Astrocyte of the spinal cord (primary cell): ENCODE measurements at regions not wholly inside any gene's neighbourhood (a gene's known extent, or its start where the extent isn't known, plus 50 kb on each side); places are given as distances from the start of the nearest gene placed in this dataset.

Experiments
- DNase-seq: peaks from one replicate; pipeline ENCODE4 v3.0.0; 2011; ENCODE audit warnings: low read depth, low spot score
- H3K4me3 ChIP-seq: 2 replicates; pipeline ENCODE4 v1.5.1; 2011; ENCODE audit warnings: low read depth, mild to moderate bottlenecking, low read length, moderate library complexity
- CTCF ChIP-seq: IDR thresholded peaks from 2 replicates; pipeline ENCODE4 v1.5.1; 2012; ENCODE audit warnings: low read depth, mild to moderate bottlenecking, low read length, inconsistent platforms
- in situ Hi-C: cut with HindIII; loops from 2 replicates; pipeline ENCODE4 v1.10.0; 2017; ENCODE audit warnings: low sequenced_read_pairs

- no peak overlapping the region for H3K4me3 ChIP-seq
- in situ Hi-C loops, result no loop called here
- no peak for TF ChIP-seq CTCF
- no peak for DNase-seq
These were observed 157.6 kb upstream of the PPP2R3A start for GRCh38 chr3:135807879-135808278.

GRCh38 chr3:135809021-135809634 lies 156.4 kb upstream of the PPP2R3A start:
- no peak for TF ChIP-seq CTCF
- in situ Hi-C loops, result no loop called here

GRCh38 chr3:135811651-135812050 lies 153.9 kb upstream of the PPP2R3A start:
- no peak for TF ChIP-seq CTCF
- no peak overlapping the region for H3K4me3 ChIP-seq
- no peak for DNase-seq
- in situ Hi-C loops, result no loop called here

More at GRCh38 chr3:135809021-135809634, 156.4 kb upstream of the PPP2R3A start:
- H3K4me3 ChIP-seq, result no peak overlapping the region
- DNase-seq, result no peak

DNA sequence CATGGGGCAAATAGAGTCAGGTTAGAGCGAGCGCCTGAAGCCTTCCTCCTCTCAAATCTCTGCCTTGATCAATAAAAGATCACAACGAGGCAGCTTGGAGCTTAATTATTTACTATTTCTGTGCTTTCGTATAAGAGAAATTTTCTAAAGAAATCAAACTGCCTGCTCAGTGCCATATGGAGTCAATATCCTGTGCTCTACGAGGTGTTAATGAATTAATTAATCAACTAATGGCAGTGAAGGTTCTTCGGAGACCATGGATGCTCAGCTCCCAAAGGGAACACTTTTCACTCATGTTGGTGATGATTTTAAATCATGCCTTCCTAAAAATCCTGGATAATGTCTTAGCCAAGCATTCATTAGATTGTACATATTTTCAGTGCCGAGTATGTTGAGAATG lies 153.5 kb upstream of the PPP2R3A start:
- no peak for DNase-seq
- no peak for TF ChIP-seq CTCF
- no peak overlapping the region for H3K4me3 ChIP-seq
- in situ Hi-C loops, result no loop called here

- no peak for DNase-seq
- TF ChIP-seq CTCF, result no peak
- no peak overlapping the region for H3K4me3 ChIP-seq
- in situ Hi-C loops, result no loop called here
These were observed 131.1 kb upstream of the PPP2R3A start for GRCh38 chr3:135834465-135834864.

DNA sequence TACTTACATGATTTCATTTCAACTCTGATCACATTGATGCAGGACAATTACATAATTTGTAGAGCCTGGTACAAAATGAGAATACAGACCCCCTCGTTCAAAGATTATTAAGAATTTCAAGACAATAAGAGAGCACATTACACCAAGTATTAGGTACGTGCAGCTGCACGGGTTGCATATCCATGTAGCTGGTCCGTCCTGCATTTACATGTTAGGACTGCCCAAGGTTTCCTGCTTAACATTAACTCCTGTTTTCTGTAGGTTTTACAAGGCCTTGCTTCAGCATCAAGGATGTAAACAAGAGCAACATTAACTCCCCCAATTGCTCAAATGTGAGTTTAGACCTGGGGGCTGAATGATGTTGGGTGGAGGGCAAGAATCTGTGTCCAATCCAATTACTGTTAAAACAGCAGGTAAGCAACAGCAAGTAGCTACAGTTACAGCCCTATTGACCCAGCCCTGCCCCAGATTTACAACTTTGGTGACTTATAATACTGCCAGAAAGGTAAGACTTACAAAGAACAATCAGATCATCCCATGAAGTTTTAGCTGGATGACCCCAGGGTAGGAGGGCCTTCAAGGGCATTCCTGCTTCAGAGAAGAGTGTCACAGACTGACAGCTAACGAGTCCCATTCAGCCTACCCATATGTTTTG lies 127.4 kb upstream of the PPP2R3A start:
- H3K4me3 ChIP-seq, result no peak overlapping the region
- no peak for TF ChIP-seq CTCF
- in situ Hi-C loops, result no loop called here
- no peak for DNase-seq
